ENCODE measurements at regions not wholly inside any gene's neighbourhood (a gene's known extent, or its start where the extent isn't known, plus 50 kb on each side); places are given as distances from the start of the nearest gene placed in this dataset.

- Mint-ChIP-seq H3K27me3 (no peaks in the 10 kb centered on the region), H3K9me3 (ENCODE audit: low read depth) (peaks cover 5% of the 10 kb centered on the region), H3K27ac (no peak overlapping the region), H3K4me1 (ENCODE audit: low read depth) (no peaks in the 10 kb centered on the region), H3K4me3 (ENCODE audit: low read depth) (no peak overlapping the region), H3K36me3 (ENCODE audit: insufficient read depth) (no peaks in the 10 kb centered on the region)
- DNase-seq (ENCODE audit: low spot score, unreplicated experiment), result no peak
- TF ChIP-seq CTCF (IDR thresholded peaks at IDR 0.05; ENCODE audit: unreplicated experiment), result no peak
Observed at GRCh38 chr5:163631856-163632255, 126.4 kb downstream of the MAT2B start.

GRCh38 chr5:163633926-163634460 lies 128.6 kb downstream of the MAT2B start:
- no peak for TF ChIP-seq CTCF (IDR thresholded peaks at IDR 0.05; ENCODE audit: unreplicated experiment)
- Mint-ChIP-seq H3K4me1 (ENCODE audit: low read depth) (no peaks in the 10 kb centered on the region), H3K36me3 (ENCODE audit: insufficient read depth) (no peaks in the 10 kb centered on the region), H3K27me3 (no peaks in the 10 kb centered on the region), H3K4me3 (ENCODE audit: low read depth) (no peak overlapping the region), H3K9me3 (ENCODE audit: low read depth) (peaks cover 7% of the 10 kb centered on the region), H3K27ac (no peak overlapping the region)
- no peak for DNase-seq (ENCODE audit: low spot score, unreplicated experiment)

- H3K9me3 Mint-ChIP-seq (ENCODE audit: low read depth), result peaks cover 2% of the 10 kb centered on the region
- H3K4me1 Mint-ChIP-seq (ENCODE audit: low read depth), result no peaks in the 10 kb centered on the region
- H3K27ac Mint-ChIP-seq, result no peak overlapping the region
- no peak for TF ChIP-seq CTCF (IDR thresholded peaks at IDR 0.05; ENCODE audit: unreplicated experiment)
- no peaks in the 10 kb centered on the region for H3K27me3 Mint-ChIP-seq
- H3K36me3 Mint-ChIP-seq (ENCODE audit: insufficient read depth), result no peaks in the 10 kb centered on the region
- DNase-seq (ENCODE audit: low spot score, unreplicated experiment), result no peak
- H3K4me3 Mint-ChIP-seq (ENCODE audit: low read depth), result no peak overlapping the region
Observed at GRCh38 chr5:163635631-163636030, 130.2 kb downstream of the MAT2B start.

- H3K27me3 Mint-ChIP-seq, result no peaks in the 10 kb centered on the region
- H3K4me3 Mint-ChIP-seq (ENCODE audit: low read depth), result no peak overlapping the region
- no peak overlapping the region for H3K27ac Mint-ChIP-seq
- no peaks in the 10 kb centered on the region for H3K4me1 Mint-ChIP-seq (ENCODE audit: low read depth)
- H3K36me3 Mint-ChIP-seq (ENCODE audit: insufficient read depth), result no peaks in the 10 kb centered on the region
- DNase-seq (ENCODE audit: low spot score, unreplicated experiment), result no peak
- H3K9me3 Mint-ChIP-seq (ENCODE audit: low read depth), result peaks cover under 1% of the 10 kb centered on the region
- TF ChIP-seq CTCF (IDR thresholded peaks at IDR 0.05; ENCODE audit: unreplicated experiment), result no peak
Observed at GRCh38 chr5:163642904-163643303, 137.5 kb downstream of the MAT2B start.

- no peaks in the 10 kb centered on the region for H3K9me3 Mint-ChIP-seq (ENCODE audit: low read depth)
- TF ChIP-seq CTCF (IDR thresholded peaks at IDR 0.05; ENCODE audit: unreplicated experiment), result no peak
- H3K27me3 Mint-ChIP-seq, result no peaks in the 10 kb centered on the region
- no peaks in the 10 kb centered on the region for H3K4me1 Mint-ChIP-seq (ENCODE audit: low read depth)
- no peak for DNase-seq (ENCODE audit: low spot score, unreplicated experiment)
- H3K4me3 Mint-ChIP-seq (ENCODE audit: low read depth), result no peak overlapping the region
- H3K36me3 Mint-ChIP-seq (ENCODE audit: insufficient read depth), result no peaks in the 10 kb centered on the region
- no peak overlapping the region for H3K27ac Mint-ChIP-seq
Observed at GRCh38 chr5:163645421-163646416, 140.3 kb downstream of the MAT2B start.
